ENCODE measurements at regions not wholly inside any gene's neighbourhood (a gene's known extent, or its start where the extent isn't known, plus 50 kb on each side); places are given as distances from the start of the nearest gene placed in this dataset.

DNA sequence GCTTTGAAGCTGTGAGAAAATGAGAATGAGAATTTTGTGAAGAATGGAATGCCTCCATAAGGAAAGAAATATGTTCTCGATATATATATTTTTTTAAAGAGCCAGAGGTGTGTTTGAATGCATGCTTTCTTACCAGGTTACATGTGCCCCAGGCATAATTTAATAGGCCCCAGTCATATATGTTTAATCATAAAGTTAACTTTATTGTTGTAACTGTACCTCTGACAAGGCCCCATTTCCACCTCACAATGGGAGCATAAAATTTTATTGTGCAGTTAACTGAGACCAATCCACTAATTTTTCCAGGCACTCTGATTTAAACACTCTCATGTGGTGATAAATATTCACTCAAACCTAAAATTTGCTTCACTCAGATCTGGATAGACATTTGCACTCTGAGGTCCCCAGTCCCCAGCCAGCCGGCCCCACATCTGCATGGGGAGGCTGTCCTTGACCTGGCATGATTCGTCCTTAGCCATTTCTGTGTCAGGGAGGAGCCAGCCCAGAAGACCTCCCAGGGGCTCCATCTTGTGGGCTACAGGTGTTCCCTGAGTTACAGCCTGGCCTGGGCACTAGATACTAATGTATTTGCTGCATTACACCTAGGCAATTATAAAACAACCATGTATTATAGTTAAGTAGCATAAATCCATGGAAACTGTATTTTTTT is 245.8 kb downstream of the MTRR start:
- Histone ChIP-seq H3K4me1 (replicated peaks) (no peaks in the 10 kb centered on the region), H3K9me3 (no peaks in the 10 kb centered on the region), H3K4me3 (no peak overlapping the region), H3K27ac (no peak overlapping the region), H3K36me3 (no peaks in the 10 kb centered on the region), H3K27me3 (replicated peaks; ENCODE audit: insufficient read depth) (no peaks in the 10 kb centered on the region)
- TF ChIP-seq, protein P1, sequence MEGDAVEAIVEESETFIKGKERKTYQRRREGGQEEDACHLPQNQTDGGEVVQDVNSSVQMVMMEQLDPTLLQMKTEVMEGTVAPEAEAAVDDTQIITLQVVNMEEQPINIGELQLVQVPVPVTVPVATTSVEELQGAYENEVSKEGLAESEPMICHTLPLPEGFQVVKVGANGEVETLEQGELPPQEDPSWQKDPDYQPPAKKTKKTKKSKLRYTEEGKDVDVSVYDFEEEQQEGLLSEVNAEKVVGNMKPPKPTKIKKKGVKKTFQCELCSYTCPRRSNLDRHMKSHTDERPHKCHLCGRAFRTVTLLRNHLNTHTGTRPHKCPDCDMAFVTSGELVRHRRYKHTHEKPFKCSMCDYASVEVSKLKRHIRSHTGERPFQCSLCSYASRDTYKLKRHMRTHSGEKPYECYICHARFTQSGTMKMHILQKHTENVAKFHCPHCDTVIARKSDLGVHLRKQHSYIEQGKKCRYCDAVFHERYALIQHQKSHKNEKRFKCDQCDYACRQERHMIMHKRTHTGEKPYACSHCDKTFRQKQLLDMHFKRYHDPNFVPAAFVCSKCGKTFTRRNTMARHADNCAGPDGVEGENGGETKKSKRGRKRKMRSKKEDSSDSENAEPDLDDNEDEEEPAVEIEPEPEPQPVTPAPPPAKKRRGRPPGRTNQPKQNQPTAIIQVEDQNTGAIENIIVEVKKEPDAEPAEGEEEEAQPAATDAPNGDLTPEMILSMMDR (IDR thresholded peaks at IDR 0.05) = no peak
- TF ChIP-seq POLR2AphosphoS5 (IDR thresholded peaks at IDR 0.05) = no peak
- TF ChIP-seq POLR2A (IDR thresholded peaks at IDR 0.05) = no peak
- no peak for DNase-seq (ENCODE audit: low spot score)
- intact Hi-C loops (cut with DNase I) = no loop called here
- 63% methylated on average over 3 of the region's 3 CpGs for WGBS

GRCh38 chr5:8123559-8123958 is 254.6 kb downstream of the MTRR start:
- no peaks in the 10 kb centered on the region for H3K36me3 ChIP-seq
- intact Hi-C loops (cut with DNase I) = no loop called here
- TF ChIP-seq, protein P1 (IDR thresholded peaks at IDR 0.05) = no peak
- no peak for DNase-seq (ENCODE audit: low spot score)
- no peaks in the 10 kb centered on the region for H3K4me1 ChIP-seq (replicated peaks)
- H3K9me3 ChIP-seq = no peaks in the 10 kb centered on the region
- no peak overlapping the region for H3K4me3 ChIP-seq
- no peak overlapping the region for H3K27ac ChIP-seq
- WGBS = 46% methylated on average over 3 of the region's 3 CpGs
- no peaks in the 10 kb centered on the region for H3K27me3 ChIP-seq (replicated peaks; ENCODE audit: insufficient read depth)

GRCh38 chr5:8134609-8135008 is 265.7 kb downstream of the MTRR start:
- 70% methylated on average over 5 of the region's 5 CpGs for WGBS
- H3K4me3 ChIP-seq = no peak overlapping the region
- intact Hi-C loops (cut with DNase I) = no loop called here
- no peaks in the 10 kb centered on the region for H3K4me1 ChIP-seq (replicated peaks)
- no peak for TF ChIP-seq POLR2A (IDR thresholded peaks at IDR 0.05)
- TF ChIP-seq, protein P1 (IDR thresholded peaks at IDR 0.05) = no peak
- TF ChIP-seq POLR2AphosphoS5 (IDR thresholded peaks at IDR 0.05) = no peak
- DNase-seq (ENCODE audit: low spot score) = no peak
- H3K27ac ChIP-seq = no peak overlapping the region
- no peaks in the 10 kb centered on the region for H3K27me3 ChIP-seq (replicated peaks; ENCODE audit: insufficient read depth)
- H3K36me3 ChIP-seq = no peaks in the 10 kb centered on the region
- no peaks in the 10 kb centered on the region for H3K9me3 ChIP-seq

GRCh38 chr5:8135742-8136141 is 266.8 kb downstream of the MTRR start:
- Histone ChIP-seq H3K27ac (no peak overlapping the region), H3K4me3 (no peak overlapping the region), H3K36me3 (no peaks in the 10 kb centered on the region), H3K27me3 (replicated peaks; ENCODE audit: insufficient read depth) (no peaks in the 10 kb centered on the region), H3K4me1 (replicated peaks) (no peaks in the 10 kb centered on the region), H3K9me3 (no peaks in the 10 kb centered on the region)
- TF ChIP-seq, protein P1 (IDR thresholded peaks at IDR 0.05) = no peak
- no peak for TF ChIP-seq POLR2A (IDR thresholded peaks at IDR 0.05)
- no peak for TF ChIP-seq POLR2AphosphoS5 (IDR thresholded peaks at IDR 0.05)
- no peak for DNase-seq (ENCODE audit: low spot score)
- 38% methylated on average over 4 of the region's 4 CpGs for WGBS
- intact Hi-C loops (cut with DNase I) = no loop called here

- TF ChIP-seq POLR2AphosphoS5 (IDR thresholded peaks at IDR 0.05) (no peak), POLR2A (IDR thresholded peaks at IDR 0.05) (no peak)
- TF ChIP-seq, protein P1 (IDR thresholded peaks at IDR 0.05) = no peak
- Histone ChIP-seq H3K27ac (no peak overlapping the region), H3K4me1 (replicated peaks) (no peaks in the 10 kb centered on the region), H3K27me3 (replicated peaks; ENCODE audit: insufficient read depth) (no peaks in the 10 kb centered on the region), H3K4me3 (no peak overlapping the region), H3K9me3 (no peaks in the 10 kb centered on the region), H3K36me3 (no peaks in the 10 kb centered on the region)
- DNase-seq (ENCODE audit: low spot score) = no peak
- intact Hi-C loops (cut with DNase I) = no loop called here
- 77% methylated on average over 3 of the region's 3 CpGs for WGBS
Measured at GRCh38 chr5:8136271-8136670, 267.3 kb downstream of the MTRR start.
